ENCODE measurements at regions not wholly inside any gene's neighbourhood (a gene's known extent, or its start where the extent isn't known, plus 50 kb on each side); places are given as distances from the start of the nearest gene placed in this dataset.
"Not testable (repeated sequence)": the region's sequence is repeated elsewhere in the genome, so short reads cannot be mapped to it uniquely, and the experiment has no call there.

GRCh38 chr4:45284400-45285085, 558.2 kb upstream of the GNPDA2 start:
- Mint-ChIP-seq H3K36me3 (ENCODE audit: low read depth) (no peaks in the 10 kb centered on the region), H3K27ac (no peak overlapping the region), H3K27me3 (ENCODE audit: insufficient read depth) (no peaks in the 10 kb centered on the region), H3K4me1 (ENCODE audit: low read depth) (no peaks in the 10 kb centered on the region), H3K9me3 (peaks cover 26% of the 10 kb centered on the region), H3K4me3 (no peak overlapping the region)
- no peak for TF ChIP-seq CTCF (IDR thresholded peaks at IDR 0.05)
- no peak for DNase-seq

- H3K9me3 Mint-ChIP-seq: peaks cover 22% of the 10 kb centered on the region
- DNase-seq: no peak
- no peak overlapping the region for H3K4me3 Mint-ChIP-seq
- TF ChIP-seq CTCF (IDR thresholded peaks at IDR 0.05): no peak
- no peaks in the 10 kb centered on the region for H3K4me1 Mint-ChIP-seq (ENCODE audit: low read depth)
- no peaks in the 10 kb centered on the region for H3K36me3 Mint-ChIP-seq (ENCODE audit: low read depth)
- H3K27ac Mint-ChIP-seq: no peak overlapping the region
- no peaks in the 10 kb centered on the region for H3K27me3 Mint-ChIP-seq (ENCODE audit: insufficient read depth)
These were observed 557.0 kb upstream of the GNPDA2 start for GRCh38 chr4:45283352-45283751.

- no peaks in the 10 kb centered on the region for H3K36me3 Mint-ChIP-seq (ENCODE audit: low read depth)
- DNase-seq: no peak
- no peaks in the 10 kb centered on the region for H3K4me1 Mint-ChIP-seq (ENCODE audit: low read depth)
- no peaks in the 10 kb centered on the region for H3K27me3 Mint-ChIP-seq (ENCODE audit: insufficient read depth)
- H3K27ac Mint-ChIP-seq: no peak overlapping the region
- TF ChIP-seq CTCF (IDR thresholded peaks at IDR 0.05): no peak
- peaks cover 25% of the 10 kb centered on the region for H3K9me3 Mint-ChIP-seq
- H3K4me3 Mint-ChIP-seq: no peak overlapping the region
These were observed 553.8 kb upstream of the GNPDA2 start for GRCh38 chr4:45280121-45280520.

- TF ChIP-seq CTCF (IDR thresholded peaks at IDR 0.05): no peak
- Mint-ChIP-seq H3K9me3 (peaks cover 28% of the 10 kb centered on the region), H3K27me3 (ENCODE audit: insufficient read depth) (no peaks in the 10 kb centered on the region), H3K4me1 (ENCODE audit: low read depth) (no peaks in the 10 kb centered on the region), H3K4me3 (no peak overlapping the region), H3K36me3 (ENCODE audit: low read depth) (no peaks in the 10 kb centered on the region), H3K27ac (no peak overlapping the region)
- no peak for DNase-seq
These were observed 549.5 kb upstream of the GNPDA2 start for GRCh38 chr4:45275862-45276261.

- H3K27me3 Mint-ChIP-seq (ENCODE audit: insufficient read depth); H3K4me1 Mint-ChIP-seq (ENCODE audit: low read depth); H3K4me3 Mint-ChIP-seq; H3K27ac Mint-ChIP-seq; DNase-seq; H3K36me3 Mint-ChIP-seq (ENCODE audit: low read depth): not testable (repeated sequence)
- H3K9me3 Mint-ChIP-seq: peaks cover 12% of the 10 kb centered on the region
These were observed 521.8 kb upstream of the GNPDA2 start for GRCh38 chr4:45248106-45248505.

- no peak overlapping the region for H3K4me3 Mint-ChIP-seq
- DNase-seq: no peak
These were observed 515.6 kb upstream of the GNPDA2 start for GRCh38 chr4:45241976-45242375.

More at GRCh38 chr4:45241976-45242375, 515.6 kb upstream of the GNPDA2 start:
- Mint-ChIP-seq H3K27me3 (ENCODE audit: insufficient read depth) (no peaks in the 10 kb centered on the region; the same call in 1 of the 2 replicates), H3K27ac (no peak overlapping the region), H3K9me3 (peaks cover 26% of the 10 kb centered on the region), H3K4me1 (ENCODE audit: low read depth) (no peaks in the 10 kb centered on the region), H3K36me3 (ENCODE audit: low read depth) (no peaks in the 10 kb centered on the region)
- TF ChIP-seq CTCF (IDR thresholded peaks at IDR 0.05): no peak

All from HFFc6 (cell line).